GM12878 (cell line): ENCODE measurements at regions not wholly inside any gene's neighbourhood (a gene's known extent, or its start where the extent isn't known, plus 50 kb on each side); places are given as distances from the start of the nearest gene placed in this dataset.

Source experiments
- CREM ChIP-seq: IDR thresholded peaks from 2 replicates; pipeline ENCODE4 v1.6.1; 2014; ENCODE audit warnings: antibody characterized with exemption, low read depth
- CTCF ChIP-seq, 3 experiments: IDR thresholded peaks in 2 of 3; conservative IDR thresholded peaks in 1 of 3; 2 replicates each; pipeline ENCODE4 v1.5.1; 2011; ENCODE audit warnings: low read depth in 3 of 3, low read length in 3 of 3, mild to moderate bottlenecking in 3 of 3, control low read depth in 2 of 3, moderate library complexity in 2 of 3, inconsistent platforms in 1 of 3, mixed read lengths in 1 of 3; ENCODE audit not compliant: control insufficient read depth in 2 of 3, insufficient read depth in 1 of 3; ENCODE audit errors: extremely low read depth in 1 of 3
- POLR2A ChIP-seq: IDR thresholded peaks from 2 replicates; pipeline ENCODE4 v1.6.1; 2011; ENCODE audit warnings: low read depth, mild to moderate bottlenecking, low read length
- POLR2AphosphoS2 ChIP-seq: IDR thresholded peaks from 2 replicates; pipeline ENCODE4 v1.6.1; 2011; ENCODE audit warnings: low read depth, mild to moderate bottlenecking, low read length, improper control_type of control experiment, moderate library complexity
- TCF12 ChIP-seq: IDR thresholded peaks from 2 replicates; pipeline ENCODE4 v1.6.1; 2011; ENCODE audit warnings: low read depth, mild to moderate bottlenecking, low read length
- ZNF384 ChIP-seq: IDR thresholded peaks from 2 replicates; pipeline ENCODE4 v1.6.1; 2012; ENCODE audit warnings: low read depth, mild to moderate bottlenecking, low read length, improper control_type of control experiment, borderline replicate concordance

GRCh38 chr11:92286709-92287108, 62.1 kb downstream of the FAT3 start:
- no peak for TF ChIP-seq POLR2A
- TF ChIP-seq CTCF (IDR thresholded peaks at IDR 0.05 in 2 of 3, conservative IDR thresholded peaks at IDR 0.05 in 1 of 3; ENCODE audit: control insufficient read depth in 2 of 3, extremely low read depth in 1 of 3, insufficient read depth in 1 of 3, low read depth in 3 of 3, low read length in 3 of 3), result no peak
- no peak for TF ChIP-seq CREM
- TF ChIP-seq ZNF384, result no peak
- no peak for TF ChIP-seq TCF12
- no peak for TF ChIP-seq POLR2AphosphoS2
